ENCODE measurements at regions not wholly inside any gene's neighbourhood (a gene's known extent, or its start where the extent isn't known, plus 50 kb on each side); places are given as distances from the start of the nearest gene placed in this dataset.

DNA sequence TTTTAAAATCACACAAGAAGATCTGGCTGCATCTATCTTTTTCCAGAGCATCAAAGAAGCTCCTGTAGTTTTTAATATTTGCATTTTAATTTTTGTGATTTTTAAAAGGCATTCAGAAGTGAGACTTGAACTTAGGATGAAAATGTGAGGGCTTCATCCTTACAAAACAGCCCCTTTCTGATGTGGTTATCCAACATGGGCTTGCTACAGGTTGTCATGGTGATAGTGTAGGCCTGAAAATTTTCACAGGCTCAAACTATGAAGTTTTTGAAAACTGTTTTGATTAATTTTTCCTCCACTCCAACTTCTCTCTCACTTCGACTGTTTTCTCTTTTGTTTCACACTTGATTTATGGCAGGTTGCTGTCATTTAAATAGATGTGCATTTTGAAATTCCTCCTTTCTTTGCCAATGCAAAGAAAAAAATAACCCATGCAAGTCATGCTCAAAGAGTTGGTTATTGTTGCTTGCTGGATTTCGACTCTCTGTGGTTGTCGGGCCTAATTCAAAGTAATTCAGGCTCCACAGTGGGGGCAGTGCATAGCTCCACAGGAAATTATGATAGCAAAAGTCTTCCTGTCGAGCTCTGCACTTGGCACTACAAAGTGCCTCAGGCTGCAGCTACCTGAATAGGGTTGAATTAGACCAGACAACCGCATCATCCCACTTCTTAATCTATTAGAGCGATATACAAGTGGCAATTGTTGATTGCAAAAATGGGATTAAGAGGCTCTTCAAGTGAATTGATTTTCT, 201.0 kb upstream of the GPR101 start:
- no peaks in the 10 kb centered on the region for H3K4me1 Mint-ChIP-seq (ENCODE audit: unreplicated experiment)
- H3K9me3 Mint-ChIP-seq = no peaks in the 10 kb centered on the region
- no peaks in the 10 kb centered on the region for H3K27me3 Mint-ChIP-seq
- TF ChIP-seq, protein P1, sequence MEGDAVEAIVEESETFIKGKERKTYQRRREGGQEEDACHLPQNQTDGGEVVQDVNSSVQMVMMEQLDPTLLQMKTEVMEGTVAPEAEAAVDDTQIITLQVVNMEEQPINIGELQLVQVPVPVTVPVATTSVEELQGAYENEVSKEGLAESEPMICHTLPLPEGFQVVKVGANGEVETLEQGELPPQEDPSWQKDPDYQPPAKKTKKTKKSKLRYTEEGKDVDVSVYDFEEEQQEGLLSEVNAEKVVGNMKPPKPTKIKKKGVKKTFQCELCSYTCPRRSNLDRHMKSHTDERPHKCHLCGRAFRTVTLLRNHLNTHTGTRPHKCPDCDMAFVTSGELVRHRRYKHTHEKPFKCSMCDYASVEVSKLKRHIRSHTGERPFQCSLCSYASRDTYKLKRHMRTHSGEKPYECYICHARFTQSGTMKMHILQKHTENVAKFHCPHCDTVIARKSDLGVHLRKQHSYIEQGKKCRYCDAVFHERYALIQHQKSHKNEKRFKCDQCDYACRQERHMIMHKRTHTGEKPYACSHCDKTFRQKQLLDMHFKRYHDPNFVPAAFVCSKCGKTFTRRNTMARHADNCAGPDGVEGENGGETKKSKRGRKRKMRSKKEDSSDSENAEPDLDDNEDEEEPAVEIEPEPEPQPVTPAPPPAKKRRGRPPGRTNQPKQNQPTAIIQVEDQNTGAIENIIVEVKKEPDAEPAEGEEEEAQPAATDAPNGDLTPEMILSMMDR (conservative IDR thresholded peaks at IDR 0.05) = no peak
- no peak for DNase-seq (ENCODE audit: extremely low spot score, unreplicated experiment)
- H3K27ac Mint-ChIP-seq = no peak overlapping the region
- no peaks in the 10 kb centered on the region for H3K36me3 Mint-ChIP-seq
- H3K4me3 Mint-ChIP-seq = no peak overlapping the region

DNA sequence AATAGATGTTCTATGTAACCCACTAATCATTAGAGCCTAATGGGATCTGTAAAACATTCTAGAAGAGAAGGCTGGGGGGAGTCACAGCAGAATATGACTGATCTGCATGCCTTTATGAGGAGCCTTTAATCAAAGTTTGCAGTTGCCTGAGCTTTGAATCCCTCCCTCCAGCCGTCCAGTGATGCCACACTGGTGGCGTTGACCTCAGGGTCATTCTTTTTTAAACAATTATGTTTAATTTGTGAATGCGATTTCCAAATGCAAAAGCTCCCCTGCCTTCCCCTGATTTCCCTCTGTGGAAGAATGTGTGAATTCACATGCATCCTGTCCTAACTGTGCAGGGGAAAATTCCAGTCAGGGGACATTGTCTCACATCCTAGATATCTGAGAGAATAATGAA, 199.7 kb upstream of the GPR101 start:
- Mint-ChIP-seq H3K27me3 (no peaks in the 10 kb centered on the region), H3K4me3 (no peak overlapping the region), H3K27ac (no peak overlapping the region), H3K4me1 (ENCODE audit: unreplicated experiment) (no peaks in the 10 kb centered on the region), H3K36me3 (no peaks in the 10 kb centered on the region), H3K9me3 (no peaks in the 10 kb centered on the region)
- TF ChIP-seq, protein P1 (conservative IDR thresholded peaks at IDR 0.05) = no peak
- DNase-seq (ENCODE audit: extremely low spot score, unreplicated experiment) = no peak

DNA sequence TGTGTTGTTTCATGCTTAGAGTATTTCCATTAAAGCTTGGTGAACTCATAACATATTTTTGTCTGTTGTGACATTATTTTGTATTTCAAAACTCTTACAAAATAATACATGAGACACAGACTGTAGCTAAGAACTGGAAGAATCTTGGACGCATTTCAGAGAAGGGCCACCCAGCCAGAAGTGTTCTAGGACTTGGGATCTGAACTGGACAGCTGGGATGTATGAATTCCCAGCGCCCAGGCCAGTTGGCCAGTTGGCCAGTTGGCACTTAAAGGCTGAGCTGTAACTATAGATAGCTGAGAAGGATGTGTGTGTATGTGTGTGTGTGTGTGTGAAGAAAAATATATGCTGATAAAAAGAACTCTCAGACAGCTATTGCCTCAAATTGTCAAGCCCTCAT, 193.4 kb upstream of the GPR101 start:
- Mint-ChIP-seq H3K9me3 (no peaks in the 10 kb centered on the region), H3K27ac (no peak overlapping the region), H3K4me3 (no peak overlapping the region), H3K4me1 (ENCODE audit: unreplicated experiment) (no peaks in the 10 kb centered on the region), H3K27me3 (no peaks in the 10 kb centered on the region), H3K36me3 (no peaks in the 10 kb centered on the region)
- TF ChIP-seq, protein P1 (conservative IDR thresholded peaks at IDR 0.05) = no peak
- DNase-seq (ENCODE audit: extremely low spot score, unreplicated experiment) = no peak

DNA sequence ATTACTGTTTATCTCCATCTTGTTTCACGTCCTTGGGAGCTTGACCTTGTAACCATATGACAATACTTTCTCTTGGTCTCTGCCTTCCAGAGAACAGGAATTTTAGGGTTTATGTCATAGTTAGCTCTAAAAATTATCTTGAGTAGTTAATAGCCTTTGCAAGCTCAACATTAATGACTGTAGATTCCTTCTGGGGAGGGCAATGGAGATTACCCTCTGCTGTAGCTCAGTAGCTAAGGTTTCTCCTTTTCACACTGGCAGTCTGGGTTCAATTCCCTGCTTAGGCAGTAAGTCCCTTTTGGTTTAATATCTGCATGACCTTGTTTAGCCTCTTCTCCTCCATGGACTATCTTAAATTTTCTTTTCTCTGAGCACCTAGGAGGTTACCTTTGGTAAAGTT, 181.7 kb upstream of the GPR101 start:
- TF ChIP-seq, protein P1 (conservative IDR thresholded peaks at IDR 0.05) = no peak
- Mint-ChIP-seq H3K27ac (no peak overlapping the region), H3K4me3 (no peak overlapping the region), H3K27me3 (no peaks in the 10 kb centered on the region), H3K9me3 (peaks cover 4% of the 10 kb centered on the region), H3K36me3 (no peaks in the 10 kb centered on the region), H3K4me1 (ENCODE audit: unreplicated experiment) (no peaks in the 10 kb centered on the region)
- DNase-seq (ENCODE audit: extremely low spot score, unreplicated experiment) = no peak

DNA sequence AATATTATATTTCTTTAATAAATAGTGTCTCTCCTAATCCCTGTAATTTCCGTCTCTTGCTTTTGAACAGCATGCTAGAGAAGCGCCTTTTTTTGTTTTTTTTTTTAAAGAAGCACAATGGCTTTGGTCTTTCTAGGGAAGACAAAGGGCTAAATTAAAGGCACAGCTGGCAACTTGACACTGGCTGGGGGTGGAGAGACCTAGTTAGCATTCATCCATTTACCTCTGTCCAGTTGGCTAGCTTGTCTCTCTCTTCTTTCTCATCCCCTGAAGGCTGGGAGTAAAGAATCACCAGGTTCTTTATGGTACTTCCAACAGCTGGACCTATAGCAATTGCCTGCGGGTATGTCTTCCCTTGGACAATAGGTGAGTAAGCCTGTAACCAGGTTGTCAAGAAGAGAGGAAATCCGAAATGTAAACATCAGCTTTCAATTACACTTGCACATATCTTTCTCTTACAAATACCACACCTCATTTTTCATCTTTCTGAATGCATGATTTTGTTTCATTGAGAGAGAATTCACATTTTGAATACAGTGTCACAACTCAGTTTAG, 178.4 kb upstream of the GPR101 start:
- no peak for DNase-seq (ENCODE audit: extremely low spot score, unreplicated experiment)
- TF ChIP-seq, protein P1 (conservative IDR thresholded peaks at IDR 0.05) = no peak
- no peaks in the 10 kb centered on the region for H3K36me3 Mint-ChIP-seq
- no peaks in the 10 kb centered on the region for H3K4me1 Mint-ChIP-seq (ENCODE audit: unreplicated experiment)
- H3K4me3 Mint-ChIP-seq = no peak overlapping the region
- H3K9me3 Mint-ChIP-seq = peaks cover 4% of the 10 kb centered on the region
- H3K27me3 Mint-ChIP-seq = no peaks in the 10 kb centered on the region
- no peak overlapping the region for H3K27ac Mint-ChIP-seq

Data from type B pancreatic cell (in vitro differentiated cells).